Adrenal gland (tissue), 9 donors: ENCODE measurements at regions not wholly inside any gene's neighbourhood (a gene's known extent, or its start where the extent isn't known, plus 50 kb on each side); places are given as distances from the start of the nearest gene placed in this dataset.
"Not testable (repeated sequence)": the region's sequence is repeated elsewhere in the genome, so short reads cannot be mapped to it uniquely, and the experiment has no call there.

Experiments used
- DNase-seq, 7 donors: peaks; one replicate each; pipeline ENCODE4 v3.0.0-alpha.2; 2019 to 2020
- H3K27ac ChIP-seq, 5 donors: fragments of 200-600 bp; sonication (generic) in 4 of 5; 1 replicate in 3 of 5; 2 replicates in 2 of 5; pipeline versions ENCODE4 v1.5.1 to v1.8.0; 2016 to 2020; ENCODE audit warnings: mild to moderate bottlenecking in 1 of 5
- H3K27me3 ChIP-seq: fragments of 200-600 bp; 2 replicates; pipeline ENCODE4 v1.8.0; 2021
- H3K36me3 ChIP-seq, 2 donors: fragments of 200-600 bp; replicated peaks in 1 of 2; 1 replicate in 1 of 2; 2 replicates in 1 of 2; pipeline versions ENCODE4 v1.5.1 to v1.8.0; 2018 to 2022
- H3K4me1 ChIP-seq, 2 donors: fragments of 200-600 bp; replicated peaks in 1 of 2; 1 replicate in 1 of 2; 2 replicates in 1 of 2; pipeline versions ENCODE4 v1.5.1 to v1.8.0; 2018 to 2021
- H3K4me3 ChIP-seq, 4 donors: fragments of 200-600 bp; sonication (generic) in 3 of 4; one replicate each; pipeline ENCODE4 v1.5.1; 2016 to 2018
- H3K9me3 ChIP-seq, 3 donors: fragments of 200-600 bp; sonication (generic) in 1 of 3; replicated peaks in 1 of 3; 1 replicate in 2 of 3; 2 replicates in 1 of 3; pipeline versions ENCODE4 v1.5.1 to v1.8.0; 2016 to 2021
- POLR2A ChIP-seq, 2 donors: fragments of 450-650 bp; IDR thresholded peaks; one replicate each; pipeline ENCODE4 v1.6.1; 2017; ENCODE audit warnings: antibody characterized with exemption in 2 of 2, mild to moderate bottlenecking in 2 of 2, moderate library complexity in 1 of 2
- WGBS, 4 donors: extraction: QIAGEN DNeasy Blood & Tissue Kit in 2 of 4; methylation state at CpG; one replicate each; pipeline versions ENCODE4 v1.1.5 to v1.1.7; 2013 to 2017; 5-methylcytosine and 5-hydroxymethylcytosine counted together
- intact Hi-C, 2 donors: fragments of 100-400 bp; cut with DNase I; formaldehyde crosslinking; loops; one replicate each; pipeline versions ENCODE4 v1.14.1 to v1.15.0; 2022 to 2023
- TF ChIP-seq, protein P1 (sequence below), 6 experiments: fragments of 450-650 bp in 4 of 6; fragments of 200-600 bp in 2 of 6; sonication (generic) in 1 of 6; IDR thresholded peaks; 1 replicate in 5 of 6; 2 replicates in 1 of 6; pipeline versions ENCODE4 v1.5.1 to v1.8.0; 2016 to 2021; ENCODE audit warnings: antibody characterized with exemption in 6 of 6, mild to moderate bottlenecking in 2 of 6, moderate library complexity in 1 of 6
- donor health status: healthy with polysubstance abuse.
- donor health status: Bipolar disorder and iron deficiency.
- donor health status: DM: yes; HTN: yes; CAD: no.
- donor health status: DM: no; HTN: no; CAD: no.
- donor health status: DM: no; HTN: no; CAD: no.

DNA sequence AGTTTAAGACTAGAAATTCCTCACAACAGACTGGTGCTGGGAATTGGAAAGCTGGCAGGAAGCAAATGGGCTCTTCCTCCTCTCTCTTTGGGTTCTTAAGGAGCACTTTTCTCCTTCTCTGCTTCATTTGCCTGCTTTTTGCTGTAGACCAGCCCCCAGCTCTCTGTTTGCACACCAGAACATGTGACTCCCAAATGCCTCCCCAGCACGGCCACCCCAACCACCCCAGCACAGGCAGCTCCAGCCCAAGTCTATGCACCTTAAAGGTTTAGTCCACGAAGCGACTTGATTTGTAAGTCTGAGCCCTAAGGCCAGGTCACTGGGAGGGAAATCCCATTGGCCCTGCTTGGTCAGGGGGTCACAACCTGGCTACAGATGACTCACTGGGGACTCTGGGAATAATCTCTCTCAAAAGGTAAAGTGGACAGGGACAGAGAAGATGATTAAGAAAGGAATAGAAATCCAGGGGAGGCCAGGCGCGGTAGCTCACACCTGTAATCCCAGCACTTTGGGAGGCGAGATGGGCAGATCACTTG, 377.8 kb upstream of the PROK2 start:
- no peaks in the 10 kb centered on the region for H3K27me3 ChIP-seq
- 92 to 95% (median 93%) methylated on average over 6 of the region's 6 CpGs for WGBS, 4 donors
- no peak for DNase-seq
- no peaks in the 10 kb centered on the region for H3K4me1 ChIP-seq
- H3K27ac ChIP-seq: no peak overlapping the region
- H3K9me3 ChIP-seq: no peaks in the 10 kb centered on the region
- intact Hi-C loops: no loop called here
- TF ChIP-seq POLR2A (IDR thresholded peaks at IDR 0.05): no peak
- TF ChIP-seq, protein P1, sequence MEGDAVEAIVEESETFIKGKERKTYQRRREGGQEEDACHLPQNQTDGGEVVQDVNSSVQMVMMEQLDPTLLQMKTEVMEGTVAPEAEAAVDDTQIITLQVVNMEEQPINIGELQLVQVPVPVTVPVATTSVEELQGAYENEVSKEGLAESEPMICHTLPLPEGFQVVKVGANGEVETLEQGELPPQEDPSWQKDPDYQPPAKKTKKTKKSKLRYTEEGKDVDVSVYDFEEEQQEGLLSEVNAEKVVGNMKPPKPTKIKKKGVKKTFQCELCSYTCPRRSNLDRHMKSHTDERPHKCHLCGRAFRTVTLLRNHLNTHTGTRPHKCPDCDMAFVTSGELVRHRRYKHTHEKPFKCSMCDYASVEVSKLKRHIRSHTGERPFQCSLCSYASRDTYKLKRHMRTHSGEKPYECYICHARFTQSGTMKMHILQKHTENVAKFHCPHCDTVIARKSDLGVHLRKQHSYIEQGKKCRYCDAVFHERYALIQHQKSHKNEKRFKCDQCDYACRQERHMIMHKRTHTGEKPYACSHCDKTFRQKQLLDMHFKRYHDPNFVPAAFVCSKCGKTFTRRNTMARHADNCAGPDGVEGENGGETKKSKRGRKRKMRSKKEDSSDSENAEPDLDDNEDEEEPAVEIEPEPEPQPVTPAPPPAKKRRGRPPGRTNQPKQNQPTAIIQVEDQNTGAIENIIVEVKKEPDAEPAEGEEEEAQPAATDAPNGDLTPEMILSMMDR (IDR thresholded peaks at IDR 0.05): no peak
- H3K4me3 ChIP-seq: no peak overlapping the region
- no peaks in the 10 kb centered on the region for H3K36me3 ChIP-seq

DNA sequence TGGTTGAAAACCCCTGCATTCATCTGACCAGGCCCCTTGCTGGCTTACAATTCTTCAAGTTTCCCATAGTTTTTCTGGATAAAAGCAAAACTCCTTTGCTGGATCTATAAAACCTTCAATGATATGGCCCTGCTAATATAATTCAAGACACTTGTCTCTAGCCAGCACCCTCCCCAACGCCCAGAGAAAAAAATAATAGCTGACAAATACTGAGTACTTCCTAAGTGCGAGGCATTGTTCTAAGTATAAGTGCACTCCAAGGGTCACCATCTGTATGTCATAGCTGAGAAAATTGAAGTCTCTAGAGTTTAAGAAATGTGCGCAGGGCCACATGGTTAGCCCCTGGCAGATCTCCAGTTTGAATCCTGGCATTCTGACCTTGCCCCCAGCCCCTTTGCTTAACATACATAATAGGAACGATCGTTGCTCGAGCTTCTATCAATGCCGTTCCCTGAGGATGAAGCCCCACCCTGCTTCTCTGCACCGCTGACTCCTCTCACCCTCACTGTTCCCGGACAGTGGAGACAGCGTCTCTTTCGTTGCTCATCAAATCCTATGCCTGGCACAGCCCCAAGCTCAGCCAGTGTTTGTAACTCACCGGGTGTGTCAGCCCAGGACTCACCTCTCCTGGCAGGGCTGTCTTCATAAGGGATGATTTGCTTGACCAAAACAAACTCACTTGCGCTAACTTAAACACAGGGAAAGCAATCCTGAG, 377.1 kb upstream of the PROK2 start:
- Histone ChIP-seq H3K9me3 (no peaks in the 10 kb centered on the region), H3K4me3 (no peak overlapping the region), H3K27me3 (no peaks in the 10 kb centered on the region), H3K36me3 (no peaks in the 10 kb centered on the region), H3K4me1 (no peaks in the 10 kb centered on the region), H3K27ac (no peak overlapping the region)
- 57 to 70% (median 65%) methylated on average over 10 to 13 of the region's 13 CpGs for WGBS, 4 donors
- TF ChIP-seq, protein P1 (IDR thresholded peaks at IDR 0.05): no peak
- no peak for TF ChIP-seq POLR2A (IDR thresholded peaks at IDR 0.05)
- DNase-seq: peak in 4 of 7 donors; percentile 35 to 62 (median 41)
- intact Hi-C loops: no loop called here

DNA sequence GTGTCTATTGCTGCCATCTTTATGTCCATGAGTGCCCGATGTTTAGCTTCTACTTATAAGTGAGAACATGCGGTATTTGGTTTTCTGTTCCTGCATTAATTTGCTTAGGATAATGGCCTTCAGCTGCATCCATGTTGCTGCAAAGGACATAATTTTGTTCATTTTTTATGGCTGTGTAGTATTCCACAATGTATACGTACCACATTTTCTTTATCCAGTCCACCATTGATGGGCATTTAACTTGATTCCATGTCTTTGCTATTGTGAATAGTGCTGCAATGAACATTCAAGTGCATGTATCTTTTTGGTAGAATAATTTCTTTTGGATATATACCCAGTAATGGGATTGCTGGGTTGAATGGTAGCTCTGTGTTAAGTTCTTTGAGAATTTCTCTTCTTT, 376.3 kb upstream of the PROK2 start:
- H3K27ac ChIP-seq, H3K4me1 ChIP-seq, H3K4me3 ChIP-seq, H3K9me3 ChIP-seq, H3K27me3 ChIP-seq, DNase-seq, intact Hi-C loops, H3K36me3 ChIP-seq: not testable (repeated sequence)
- 95 to 97% (median 96%) methylated on average over 3 of the region's 3 CpGs for WGBS, 4 donors

DNA sequence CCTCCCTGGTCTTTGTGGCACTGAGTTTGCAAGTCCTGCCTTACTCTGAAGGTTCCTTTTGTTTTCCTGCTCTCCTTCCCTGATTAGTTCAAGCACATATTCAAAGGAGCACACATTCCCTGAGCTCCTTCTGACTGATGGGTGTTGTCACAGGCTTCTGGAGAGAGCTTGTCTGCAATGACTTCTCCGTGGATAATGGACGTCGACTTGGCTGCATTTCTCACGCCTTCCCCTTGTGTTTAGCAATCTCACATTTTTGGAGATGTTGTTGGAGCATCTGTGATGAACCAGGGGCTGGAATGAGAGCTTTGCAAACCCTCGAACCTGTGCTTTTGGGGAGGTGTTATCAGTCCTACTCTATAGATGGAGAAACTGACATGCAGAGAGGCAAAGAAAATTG, 375.4 kb upstream of the PROK2 start:
- no peaks in the 10 kb centered on the region for H3K36me3 ChIP-seq
- H3K27ac ChIP-seq: no peak overlapping the region
- H3K4me1 ChIP-seq: peaks cover 0 to 4% of the 10 kb centered on the region in 2 donors
- no peaks in the 10 kb centered on the region for H3K9me3 ChIP-seq
- no peaks in the 10 kb centered on the region for H3K27me3 ChIP-seq
- TF ChIP-seq, protein P1 (IDR thresholded peaks at IDR 0.05): no peak
- TF ChIP-seq POLR2A (IDR thresholded peaks at IDR 0.05): no peak
- no peak overlapping the region for H3K4me3 ChIP-seq
- intact Hi-C loops: no loop called here
- DNase-seq: no peak
- WGBS, 4 donors: 67 to 83% (median 80%) methylated on average over 5 of the region's 5 CpGs

DNA sequence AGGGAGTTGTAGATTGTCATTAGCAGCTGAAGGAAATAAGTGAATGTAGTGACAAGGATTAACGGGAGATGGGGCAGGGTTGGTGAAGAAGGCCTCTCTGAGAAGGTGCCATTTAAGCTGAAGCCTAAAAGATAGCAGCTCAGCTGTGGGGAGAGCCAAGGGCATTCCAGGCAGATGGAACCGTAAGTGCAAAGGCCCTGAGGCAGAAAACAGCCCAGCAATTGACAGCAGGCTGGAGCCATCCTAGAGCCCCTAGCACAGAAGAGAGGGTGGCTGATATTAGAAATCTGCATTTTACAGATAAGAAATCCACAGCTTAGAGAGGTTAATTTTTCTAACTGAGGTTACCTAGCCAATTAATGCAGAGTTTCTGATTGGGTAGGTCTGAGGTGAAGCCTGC, 374.5 kb upstream of the PROK2 start:
- 87 to 96% (median 94%) methylated on average over 2 of the region's 2 CpGs for WGBS, 4 donors
- H3K4me1 ChIP-seq: peaks cover 0 to 9% of the 10 kb centered on the region in 2 donors
- no peak overlapping the region for H3K4me3 ChIP-seq
- intact Hi-C loops: no loop called here
- TF ChIP-seq POLR2A (IDR thresholded peaks at IDR 0.05): no peak
- TF ChIP-seq, protein P1 (IDR thresholded peaks at IDR 0.05): no peak
- no peak for DNase-seq
- no peaks in the 10 kb centered on the region for H3K36me3 ChIP-seq
- H3K27ac ChIP-seq: no peak overlapping the region
- H3K9me3 ChIP-seq: no peaks in the 10 kb centered on the region
- H3K27me3 ChIP-seq: no peaks in the 10 kb centered on the region
